NCI-H146 (cell line): ENCODE measurements at regions not wholly inside any gene's neighbourhood (a gene's known extent, or its start where the extent isn't known, plus 50 kb on each side); places are given as distances from the start of the nearest gene placed in this dataset.

ENCODE experiments used
- DNase-seq: peaks from one replicate; lab custom pipeline; 2025; lab: John Stamatoyannopoulos, UW

- no peak for DNase-seq
Observed at GRCh38 chr2:6667326-6667725, 198.4 kb downstream of the CMPK2 start.

- no peak for DNase-seq
Observed at GRCh38 chr2:6671913-6672312, 193.8 kb downstream of the CMPK2 start.

- no peak for DNase-seq
Observed at GRCh38 chr2:6674381-6674780, 191.3 kb downstream of the CMPK2 start.

- DNase-seq: no peak
Observed at GRCh38 chr2:6675791-6676190, 189.9 kb downstream of the CMPK2 start.

GRCh38 chr2:6676241-6676640 lies 189.5 kb downstream of the CMPK2 start:
- no peak for DNase-seq

- no peak for DNase-seq
Observed at GRCh38 chr2:6676776-6677175, 188.9 kb downstream of the CMPK2 start.

GRCh38 chr2:6679471-6679870 lies 186.2 kb downstream of the CMPK2 start:
- DNase-seq: peak; percentile 4

GRCh38 chr2:6683516-6683915 lies 182.2 kb downstream of the CMPK2 start:
- peak; percentile 14 for DNase-seq

- no peak for DNase-seq
Observed at GRCh38 chr2:6685447-6685846, 180.3 kb downstream of the CMPK2 start.

- no peak for DNase-seq
Observed at GRCh38 chr2:6692056-6692455, 173.7 kb downstream of the CMPK2 start.

GRCh38 chr2:6692819-6693218 lies 172.9 kb downstream of the CMPK2 start:
- no peak for DNase-seq

GRCh38 chr2:6694555-6694954 lies 171.2 kb downstream of the CMPK2 start:
- no peak for DNase-seq

- DNase-seq: no peak
Observed at GRCh38 chr2:6700335-6700734, 165.4 kb downstream of the CMPK2 start.

GRCh38 chr2:6704077-6704476 lies 161.6 kb downstream of the CMPK2 start:
- no peak for DNase-seq

- DNase-seq: no peak
Observed at GRCh38 chr2:6721395-6721794, 144.3 kb downstream of the CMPK2 start.

- no peak for DNase-seq
Observed at GRCh38 chr2:6722574-6722973, 143.1 kb downstream of the CMPK2 start.

GRCh38 chr2:6723865-6724604 lies 141.7 kb downstream of the CMPK2 start:
- peak; percentile 31 for DNase-seq

GRCh38 chr2:6724605-6725140 lies 141.0 kb downstream of the CMPK2 start:
- DNase-seq: no peak

GRCh38 chr2:6728156-6728555 lies 137.6 kb downstream of the CMPK2 start:
- DNase-seq: no peak

- DNase-seq: no peak
Observed at GRCh38 chr2:6730003-6730402, 135.7 kb downstream of the CMPK2 start.

- DNase-seq: peak; percentile 10
Observed at GRCh38 chr2:6730649-6731532, 134.8 kb downstream of the CMPK2 start.

- no peak for DNase-seq
Observed at GRCh38 chr2:6739547-6739946, 126.2 kb downstream of the CMPK2 start.

- no peak for DNase-seq
Observed at GRCh38 chr2:6741229-6741628, 124.5 kb downstream of the CMPK2 start.
